HK-2 (cell line): ENCODE measurements at regions not wholly inside any gene's neighbourhood (a gene's known extent, or its start where the extent isn't known, plus 50 kb on each side); places are given as distances from the start of the nearest gene placed in this dataset.

Source experiments
- DNase-seq: peaks from one replicate; pipeline ENCODE4 v3.0.0-alpha.2; 2018; ENCODE audit not compliant: unreplicated experiment

DNA sequence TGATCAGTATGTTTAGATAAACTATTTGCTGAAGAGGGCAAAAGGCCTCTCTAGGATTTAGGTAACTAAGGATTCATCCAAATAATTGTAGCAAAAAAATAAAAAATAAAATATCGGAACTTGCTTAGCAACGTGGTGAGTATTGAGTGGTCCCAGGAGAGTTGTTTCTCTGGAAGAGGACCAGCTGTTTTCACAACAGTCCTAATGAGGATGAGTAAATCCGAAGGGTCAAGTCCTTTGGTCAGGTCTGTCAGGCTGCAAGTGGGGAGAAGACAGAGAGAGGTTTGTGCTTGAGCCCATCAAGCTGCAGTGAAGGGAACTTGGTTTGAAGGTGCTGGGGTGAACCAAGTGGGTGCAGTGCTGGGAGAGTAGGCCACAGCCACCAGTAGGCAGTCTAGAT lies 539.2 kb downstream of the SLC4A3 start:
- no peak for DNase-seq

DNA sequence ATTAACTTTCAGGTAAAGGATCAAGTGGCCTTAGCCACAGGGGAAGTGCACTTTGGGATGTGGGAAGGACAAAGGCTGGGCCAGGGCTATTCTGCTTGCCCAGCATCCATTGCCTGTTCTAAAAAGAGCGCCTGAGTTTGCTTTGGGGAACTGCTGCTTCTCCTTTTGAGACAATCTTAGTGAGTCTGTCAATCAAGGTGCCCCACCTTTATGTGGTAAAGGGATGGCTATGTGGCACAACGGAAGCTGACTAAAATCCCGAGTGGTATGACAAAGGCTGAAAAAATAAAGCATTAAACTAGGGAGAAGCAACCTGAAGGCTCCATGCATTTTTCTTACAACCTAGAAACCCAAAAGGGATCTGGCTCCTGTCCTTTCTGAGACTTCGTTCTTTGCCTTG lies 540.5 kb downstream of the SLC4A3 start:
- no peak for DNase-seq

DNA sequence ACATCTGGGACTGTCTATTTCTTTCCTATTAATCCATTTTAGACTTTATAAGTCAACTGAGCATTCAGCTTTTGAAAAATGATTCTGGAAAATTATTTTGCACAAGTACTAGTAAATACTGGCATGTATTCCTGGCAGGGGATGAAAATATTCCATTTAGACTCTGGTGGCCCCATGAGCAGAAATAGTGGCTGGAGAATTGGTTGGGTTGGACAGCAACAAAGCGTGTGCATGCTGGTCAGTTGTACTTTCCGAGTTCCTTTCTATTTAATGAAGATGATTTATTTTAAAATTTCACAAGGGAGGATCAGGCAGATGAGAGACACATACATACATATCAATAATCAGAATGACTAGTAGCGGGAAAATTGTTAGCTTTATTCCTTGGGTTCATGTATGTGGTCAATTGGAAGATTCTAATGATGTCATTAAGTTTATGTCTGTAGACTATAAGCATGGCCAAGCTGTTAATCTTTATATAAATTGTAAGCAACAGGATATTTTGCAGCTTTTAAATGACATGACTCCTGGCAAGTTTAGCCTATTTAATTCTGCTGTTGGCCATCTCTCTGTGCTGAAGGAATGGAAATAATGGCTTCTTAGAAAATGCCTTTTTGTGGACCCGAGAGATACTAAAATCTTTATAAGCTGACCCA lies 541.6 kb downstream of the SLC4A3 start:
- DNase-seq: no peak

DNA sequence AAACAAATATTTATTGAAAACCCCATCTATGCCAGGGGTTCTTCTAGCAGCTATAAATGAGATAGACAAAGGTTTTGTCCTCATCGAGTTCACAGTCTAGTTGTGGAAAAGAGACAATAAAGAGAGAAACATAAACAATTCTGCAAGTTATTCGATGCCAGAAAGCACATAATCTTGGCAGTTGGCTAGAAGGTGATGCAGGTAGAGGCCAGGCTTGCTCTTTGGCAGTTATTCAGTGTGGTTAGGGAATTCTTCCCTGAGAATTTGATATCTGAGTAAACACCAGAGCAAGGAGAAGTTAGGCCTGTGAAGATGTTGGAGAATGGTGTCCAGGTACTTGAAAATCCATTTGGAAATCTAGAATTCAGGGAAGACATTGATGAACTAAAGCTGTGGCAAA lies 547.4 kb downstream of the SLC4A3 start:
- DNase-seq: no peak

DNA sequence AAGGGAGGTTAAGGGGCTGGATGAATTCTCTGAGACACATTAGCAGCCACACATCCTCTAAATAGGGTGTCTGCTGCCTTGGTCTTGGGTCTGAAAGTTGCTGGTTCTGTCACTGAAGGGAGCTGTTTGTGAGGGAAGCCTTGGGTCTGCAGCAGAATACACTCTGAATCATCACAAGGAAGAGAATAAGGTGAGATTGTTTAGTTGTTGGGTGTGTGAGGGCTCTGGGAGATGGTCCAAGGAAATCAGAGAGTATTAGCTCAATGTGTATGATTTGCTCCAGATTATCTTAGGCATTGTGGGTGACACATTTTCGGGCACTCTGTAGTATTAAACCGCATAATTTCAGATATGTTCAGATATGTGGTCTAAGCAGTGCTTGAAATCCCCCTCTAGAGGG lies 548.5 kb downstream of the SLC4A3 start:
- DNase-seq: no peak

DNA sequence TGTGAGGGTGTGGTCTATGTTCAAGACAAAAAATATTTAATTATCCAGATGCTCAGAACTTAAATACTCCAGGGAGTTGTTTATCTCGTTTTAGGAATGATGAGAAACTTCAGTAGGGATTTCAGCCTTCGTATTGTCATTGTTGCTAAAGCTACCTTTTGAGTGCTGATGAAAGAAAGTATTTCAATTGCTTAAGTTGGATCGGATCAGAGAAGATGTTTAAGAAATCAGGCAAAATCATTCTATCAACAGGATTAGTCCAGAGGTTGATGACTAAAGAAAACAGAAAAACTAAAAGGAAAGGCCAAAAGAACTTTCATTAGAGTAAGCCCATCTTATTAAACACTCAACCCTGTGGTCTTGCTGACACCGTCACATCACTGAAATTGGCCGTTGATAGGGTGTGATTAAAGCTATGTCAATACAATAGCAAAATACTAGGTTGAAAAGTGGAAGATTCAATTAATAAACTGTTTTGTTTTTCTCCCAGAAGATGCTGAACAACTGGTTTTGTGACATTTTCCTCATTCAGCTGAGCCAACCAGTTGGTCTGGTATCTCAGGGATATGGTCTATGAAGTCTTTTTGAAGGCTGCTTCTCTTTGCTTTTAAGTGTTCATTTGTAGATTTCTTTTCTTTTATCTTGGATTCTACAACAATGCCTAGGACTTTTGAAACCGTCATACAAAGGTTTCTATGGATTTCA lies 551.7 kb downstream of the SLC4A3 start:
- DNase-seq: no peak

DNA sequence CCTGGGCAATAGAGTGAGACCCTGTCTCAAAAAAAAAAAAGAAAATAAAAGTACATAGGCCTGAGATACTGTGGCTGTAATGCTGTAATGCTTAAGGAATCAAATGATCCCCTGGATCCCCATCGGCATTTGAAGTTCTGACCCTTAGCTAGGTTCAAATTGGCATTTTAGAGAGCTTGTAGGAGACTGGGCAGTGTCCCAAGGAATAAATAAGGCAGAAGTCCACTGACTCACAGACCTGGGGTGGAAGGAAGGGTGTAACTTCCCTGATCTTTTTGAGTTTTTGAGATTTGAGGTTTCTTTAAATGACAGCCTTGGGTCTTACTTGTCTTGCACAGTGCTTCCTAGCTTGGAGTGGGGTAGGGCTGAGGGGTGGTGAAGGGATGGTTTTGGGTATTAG lies 553.7 kb downstream of the SLC4A3 start:
- DNase-seq: no peak

DNA sequence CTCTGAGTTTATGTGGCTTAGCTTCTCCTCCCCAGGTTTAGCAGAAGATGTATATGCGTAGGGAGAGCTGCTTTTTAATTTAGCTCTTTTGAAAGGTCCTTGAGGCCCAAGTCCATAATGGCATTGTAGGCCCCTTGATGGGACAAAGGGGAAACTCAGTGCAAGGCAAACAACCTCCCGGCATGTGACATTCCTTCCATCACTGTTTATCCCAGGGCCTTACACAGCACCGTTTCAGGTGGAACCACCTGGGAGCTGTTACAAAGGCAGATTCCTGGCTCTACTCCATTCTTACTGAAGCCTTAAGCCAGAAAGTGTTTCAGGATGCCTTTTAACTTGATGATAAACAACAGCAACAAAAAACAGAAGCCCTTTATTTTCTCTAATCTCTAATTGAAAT lies 555.4 kb downstream of the SLC4A3 start:
- DNase-seq: no peak

DNA sequence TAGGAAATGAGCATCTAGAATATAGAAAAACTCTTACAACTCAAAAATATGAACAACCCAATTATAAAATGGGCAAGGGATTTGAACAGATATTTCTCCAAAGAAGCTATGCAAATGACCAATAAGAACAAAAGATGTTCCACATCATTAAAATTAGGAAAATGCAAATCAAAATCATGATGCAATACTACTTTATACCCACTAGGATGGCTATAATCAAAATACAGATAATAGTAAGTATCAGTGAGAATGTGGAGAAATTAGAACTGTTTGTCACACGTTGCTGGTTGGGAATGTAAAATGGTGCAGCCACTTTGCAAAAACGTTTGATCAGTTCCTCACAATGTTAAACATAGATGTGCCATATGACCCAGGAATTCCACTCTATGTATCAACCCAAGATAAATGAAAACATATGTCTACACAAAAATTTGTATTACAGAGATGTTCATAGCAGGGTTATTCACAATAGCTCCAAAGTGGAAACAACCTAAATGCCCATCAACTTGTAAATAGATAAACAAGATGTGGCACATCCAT lies 558.4 kb downstream of the SLC4A3 start:
- no peak for DNase-seq

DNA sequence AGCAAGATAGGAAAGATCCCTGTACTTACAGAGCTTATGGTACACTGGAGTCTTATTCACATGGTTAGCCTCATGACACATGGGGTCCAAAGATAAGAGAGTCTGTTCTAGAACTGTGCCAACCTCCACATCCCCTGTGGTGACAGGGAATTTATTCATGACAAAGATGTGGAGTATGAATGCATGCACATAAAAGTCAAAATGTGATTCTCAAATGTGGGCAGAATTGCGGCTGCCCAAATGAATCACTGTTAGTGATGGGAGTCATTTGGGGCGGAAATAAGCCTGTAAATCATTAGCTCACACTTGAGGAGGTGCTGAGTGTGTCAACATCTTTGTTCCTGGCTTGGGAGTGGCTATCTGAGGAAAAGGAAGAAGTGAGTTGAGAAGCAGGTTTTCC lies 560.6 kb downstream of the SLC4A3 start:
- DNase-seq: peak; percentile 63

DNA sequence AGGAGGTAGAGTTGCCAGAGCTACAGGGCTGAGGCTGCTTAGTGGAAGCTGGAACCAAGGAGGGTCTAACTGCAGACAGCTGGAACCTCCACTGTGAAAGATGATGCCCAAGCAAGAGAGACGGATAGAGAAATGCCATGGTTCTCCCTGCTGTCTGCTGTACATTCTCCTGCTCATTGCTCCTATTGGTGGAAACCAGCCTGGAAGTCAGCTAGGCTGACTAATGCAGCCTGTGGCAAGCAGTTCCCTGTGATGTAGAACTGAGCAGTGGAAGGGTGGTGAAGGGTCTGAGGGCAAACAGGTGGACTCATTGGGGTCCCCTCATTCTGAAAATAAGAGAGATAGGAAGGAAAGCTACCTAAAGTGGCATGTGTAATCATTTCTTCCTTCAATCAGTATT lies 563.6 kb downstream of the SLC4A3 start:
- DNase-seq: no peak

DNA sequence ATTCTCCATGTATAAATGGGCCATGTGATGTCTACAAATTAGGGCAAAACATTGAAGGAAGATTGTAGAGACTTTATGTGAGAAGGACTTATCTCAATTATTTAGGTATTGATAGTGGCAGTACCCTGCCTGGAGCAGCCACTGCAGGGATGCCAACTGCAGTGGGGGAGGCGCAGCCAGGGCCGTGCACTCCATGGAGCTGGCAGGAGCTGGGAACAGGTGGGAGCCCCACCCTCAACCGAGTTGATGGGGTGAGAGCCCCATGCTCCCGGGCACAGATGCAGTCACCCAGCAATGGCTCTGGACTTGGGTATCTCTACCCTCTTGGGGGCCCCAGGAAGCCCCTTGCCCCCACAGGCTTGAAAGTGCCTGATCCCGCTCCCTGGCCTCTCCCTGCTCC lies 564.3 kb downstream of the SLC4A3 start:
- no peak for DNase-seq

DNA sequence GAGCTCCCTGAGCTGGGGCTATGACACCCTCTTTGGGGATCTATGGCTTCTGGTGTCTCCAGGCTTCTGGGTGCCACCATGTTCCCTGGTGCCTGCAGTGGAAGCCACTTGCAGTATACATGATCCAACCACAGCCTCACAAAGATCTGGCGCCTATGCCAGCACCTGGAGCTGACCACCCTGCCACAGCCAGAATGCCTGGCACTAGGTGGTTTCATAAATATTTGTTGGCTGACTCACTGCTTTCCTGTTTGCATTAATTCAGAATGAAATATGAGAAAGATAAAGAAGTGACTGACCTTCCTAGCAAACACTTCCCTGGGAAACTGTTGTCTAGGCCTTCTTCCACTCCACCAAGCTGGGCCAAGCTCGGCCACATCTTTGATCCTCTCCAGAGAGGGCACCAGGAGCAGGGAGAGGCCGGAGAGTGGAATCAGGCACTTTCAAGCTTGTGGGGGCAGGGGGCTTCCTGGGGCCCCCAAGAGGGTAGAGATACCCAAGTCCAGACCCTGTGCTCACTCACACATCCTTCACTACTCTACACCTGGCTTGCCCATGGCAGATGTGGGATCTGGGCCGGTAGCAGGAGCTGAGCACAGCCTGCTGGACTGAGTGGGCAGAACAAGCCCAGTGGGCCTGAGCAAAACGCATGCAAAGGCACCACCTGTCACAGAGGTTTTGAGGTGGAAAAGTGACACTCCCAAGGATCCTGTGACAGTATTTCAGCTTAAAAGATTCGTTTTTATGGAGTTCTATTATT lies 565.7 kb downstream of the SLC4A3 start:
- DNase-seq: peak; percentile 3

DNA sequence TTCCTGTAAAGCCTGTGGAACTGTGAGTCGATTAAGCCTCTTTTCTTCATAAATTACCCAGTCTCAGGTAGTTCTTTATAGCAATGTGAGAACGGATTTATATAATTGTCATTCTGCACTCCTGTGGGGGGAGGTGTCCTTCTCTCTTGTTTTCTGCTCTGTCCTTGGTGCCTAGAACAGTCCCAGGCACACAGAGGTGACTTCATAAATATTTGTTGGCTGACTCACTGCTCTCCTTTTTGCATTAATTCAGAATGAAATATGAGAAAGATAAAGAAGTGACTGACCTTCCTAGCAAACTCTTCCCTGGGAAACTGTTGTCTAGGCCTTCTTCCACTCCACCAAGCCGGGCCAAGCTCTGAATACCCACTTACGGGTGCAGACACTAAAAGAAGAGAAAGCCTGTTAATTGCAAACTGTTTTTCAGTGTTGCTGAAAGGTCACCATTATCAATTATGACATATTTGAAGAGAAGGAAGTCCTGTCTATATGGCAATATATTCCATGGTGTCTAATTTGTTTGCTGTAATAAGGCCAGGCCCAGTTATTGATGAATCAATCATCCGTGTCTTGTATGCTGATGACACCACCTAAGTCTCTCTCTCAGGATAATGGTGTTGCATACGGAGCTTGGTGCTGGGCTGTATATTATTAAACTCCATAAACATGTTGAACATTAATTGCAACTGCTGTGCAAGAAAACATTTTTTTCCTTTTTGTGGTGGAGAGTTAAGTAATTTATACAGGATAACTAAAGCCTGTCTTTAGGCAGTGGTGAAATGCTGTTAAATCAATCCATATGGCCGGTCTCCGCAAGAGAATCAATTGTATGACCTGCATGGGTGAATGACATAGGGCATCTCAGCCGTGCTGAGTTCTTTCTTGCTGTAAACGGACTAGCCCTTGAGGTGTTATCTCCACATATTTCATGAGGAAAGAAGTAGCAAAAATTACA lies 567.5 kb downstream of the SLC4A3 start:
- DNase-seq: no peak

DNA sequence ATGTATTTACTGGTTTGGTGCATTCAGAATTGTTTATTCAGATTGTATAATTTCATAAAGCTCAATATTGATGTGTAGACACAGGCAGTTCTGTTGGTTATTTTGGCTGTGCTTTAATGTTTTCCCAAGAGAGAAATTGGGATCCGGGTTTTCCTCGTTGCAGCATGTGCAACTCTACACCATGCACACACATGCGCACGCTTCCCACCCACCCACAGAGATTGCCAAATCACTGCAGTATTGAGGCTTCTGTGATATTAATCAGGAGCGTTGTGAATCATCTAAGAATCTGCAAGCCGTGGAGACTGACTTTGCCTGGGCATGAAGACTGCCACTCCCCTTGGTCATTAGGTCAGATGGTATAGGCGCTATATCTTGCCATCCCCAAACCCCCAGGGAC lies 571.5 kb downstream of the SLC4A3 start:
- no peak for DNase-seq

DNA sequence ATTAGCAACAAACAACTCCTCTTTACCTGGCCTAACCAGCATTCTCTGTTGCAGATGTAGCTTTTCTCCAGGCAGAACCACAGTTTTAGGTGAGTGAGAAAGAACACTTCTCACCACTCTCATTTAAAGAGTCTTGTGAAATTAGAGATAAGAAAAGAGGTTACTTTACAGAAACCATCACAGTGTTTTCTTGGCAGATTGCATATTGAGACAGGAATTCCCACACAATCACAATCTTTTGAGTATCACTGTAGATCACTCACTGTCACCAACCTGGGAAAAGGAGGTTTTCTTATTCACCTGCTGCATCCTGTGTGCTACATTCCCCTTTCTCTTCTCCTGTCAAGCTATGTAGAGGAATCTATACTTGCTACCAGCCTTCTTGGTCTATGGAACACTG lies 574.6 kb downstream of the SLC4A3 start:
- no peak for DNase-seq

DNA sequence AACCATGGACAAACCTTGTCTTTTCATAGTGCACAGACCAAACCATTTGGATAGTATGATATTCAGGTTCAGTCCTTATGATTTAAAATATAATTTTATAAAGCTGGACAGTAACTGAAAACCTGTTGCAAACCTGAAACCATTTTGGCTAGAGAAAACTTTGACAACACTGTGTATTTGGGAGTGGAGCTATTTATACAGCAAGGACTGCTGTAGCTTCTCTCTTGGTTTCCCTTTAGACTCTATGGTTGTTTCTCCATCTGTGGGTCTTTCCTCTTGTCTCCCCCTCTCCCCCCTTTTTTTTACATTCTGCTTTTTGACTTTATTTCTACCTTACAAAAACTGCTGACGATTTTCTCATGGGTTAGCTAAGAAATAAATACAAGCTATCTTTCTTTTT lies 581.7 kb downstream of the SLC4A3 start:
- no peak for DNase-seq

DNA sequence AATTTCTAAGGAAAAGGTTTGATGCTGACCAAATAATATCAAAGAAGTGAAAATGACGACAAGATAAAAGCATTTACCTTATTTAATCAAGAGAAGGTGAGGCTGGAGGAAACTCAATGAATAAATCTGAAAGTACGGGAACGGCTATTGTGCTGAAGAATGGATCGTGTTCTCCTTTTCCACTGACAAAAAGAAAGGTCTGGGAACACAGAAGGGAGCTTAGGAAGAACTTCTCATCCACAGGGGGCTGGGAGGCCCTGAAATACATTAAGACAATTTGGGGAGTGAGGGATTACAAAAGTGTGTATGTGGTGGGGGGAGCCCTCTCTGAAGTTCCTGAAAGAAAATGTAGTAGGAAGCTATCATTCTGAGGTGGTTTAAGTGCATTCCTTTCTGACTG lies 582.3 kb downstream of the SLC4A3 start:
- no peak for DNase-seq

DNA sequence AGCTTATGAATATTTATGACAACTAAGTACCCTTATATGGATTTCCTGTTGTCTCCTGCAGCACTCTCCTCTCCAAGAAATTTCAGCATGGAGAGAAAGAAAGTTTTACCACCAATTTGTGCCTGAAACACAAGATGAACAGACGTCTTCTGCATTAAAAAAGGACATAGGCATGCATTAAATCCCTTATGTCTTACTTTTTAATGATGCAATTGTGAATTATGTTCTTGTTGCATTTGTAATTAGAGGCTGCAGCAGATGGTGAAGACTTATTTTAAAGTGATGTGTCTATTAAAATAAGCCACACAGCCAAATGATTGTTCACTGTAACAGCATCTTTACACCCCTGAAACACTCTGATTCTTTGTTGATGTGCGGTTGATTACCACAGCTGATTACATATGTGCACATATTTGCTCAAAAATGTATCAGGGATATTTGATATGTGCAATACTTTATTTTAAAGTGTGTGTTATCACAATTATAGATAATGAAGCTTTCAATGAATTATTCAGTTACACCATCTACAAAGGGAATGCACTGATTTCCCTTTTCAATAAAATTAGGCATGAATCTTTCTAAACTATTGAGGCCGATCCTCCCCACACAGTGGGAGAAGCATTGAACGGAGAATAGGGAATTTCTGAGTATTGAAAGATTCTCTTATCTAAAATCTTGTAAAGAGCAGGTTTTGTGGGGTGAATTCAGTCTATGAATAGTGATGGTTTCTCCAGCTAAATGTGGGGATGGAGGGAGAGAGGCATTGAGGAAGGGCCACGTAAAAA lies 585.1 kb downstream of the SLC4A3 start:
- no peak for DNase-seq

DNA sequence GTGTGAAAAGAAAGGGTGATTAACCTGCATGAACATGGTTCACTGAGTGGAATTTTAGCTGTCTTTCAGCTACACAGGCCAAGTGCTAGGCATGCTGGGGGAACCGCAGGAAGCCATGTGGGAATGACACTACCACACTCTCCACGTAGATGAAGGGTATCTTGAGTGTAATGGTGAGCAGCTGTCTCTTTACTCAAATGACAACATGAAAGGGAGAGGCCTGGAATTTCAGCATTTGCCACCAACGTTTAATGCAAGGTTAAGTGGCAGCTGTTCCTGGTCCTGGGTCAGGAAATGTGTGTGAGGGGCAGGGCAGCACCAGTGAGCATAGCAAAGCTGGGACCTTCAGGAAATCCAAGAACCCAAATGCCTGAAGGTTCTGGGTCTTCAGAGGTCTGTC lies 588.4 kb downstream of the SLC4A3 start:
- DNase-seq: no peak

DNA sequence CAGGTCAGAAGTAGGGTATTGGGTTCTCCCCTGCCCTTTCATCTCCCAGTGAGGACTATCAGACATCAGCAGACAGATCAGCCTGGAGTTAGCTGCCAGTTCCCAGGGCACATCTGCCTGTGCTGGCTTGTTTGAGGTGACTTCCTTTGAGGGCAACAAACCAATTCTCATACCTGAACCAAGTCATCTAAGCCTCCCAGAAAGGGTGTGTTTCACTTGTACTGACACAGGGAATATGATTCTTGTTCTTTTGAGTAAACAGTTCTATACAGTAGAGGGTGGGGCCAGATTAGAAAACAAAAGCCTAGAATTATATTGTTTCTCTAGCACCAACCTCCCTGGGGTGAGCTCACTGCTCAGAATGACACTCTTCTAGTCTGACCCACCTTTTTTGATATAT lies 591.9 kb downstream of the SLC4A3 start:
- DNase-seq: no peak
